IPS-NIHi11 (cell line): ENCODE measurements at regions not wholly inside any gene's neighbourhood (a gene's known extent, or its start where the extent isn't known, plus 50 kb on each side); places are given as distances from the start of the nearest gene placed in this dataset.
"Not testable (repeated sequence)": the region's sequence is repeated elsewhere in the genome, so short reads cannot be mapped to it uniquely, and the experiment has no call there.

Experiments used
- DNase-seq: peaks from one replicate; pipeline ENCODE4 v3.0.0; 2012; ENCODE audit warnings: mixed read lengths, low spot score

GRCh38 chr1:60950224-60951063, 131.9 kb upstream of the NFIA start:
- no peak for DNase-seq

- DNase-seq: no peak
These were observed 132.5 kb upstream of the NFIA start for GRCh38 chr1:60949826-60950197.

- DNase-seq: no peak
These were observed 133.1 kb upstream of the NFIA start for GRCh38 chr1:60949154-60949825.

- no peak for DNase-seq
These were observed 133.9 kb upstream of the NFIA start for GRCh38 chr1:60948486-60948885.

GRCh38 chr1:60947367-60947766, 135.0 kb upstream of the NFIA start:
- DNase-seq: no peak

GRCh38 chr1:60942896-60943638, 139.3 kb upstream of the NFIA start:
- DNase-seq: no peak

- DNase-seq: peak; percentile 25
These were observed 140.1 kb upstream of the NFIA start for GRCh38 chr1:60942291-60942690.

GRCh38 chr1:60940685-60941084, 141.7 kb upstream of the NFIA start:
- not testable (repeated sequence) for DNase-seq

- no peak for DNase-seq
These were observed 144.6 kb upstream of the NFIA start for GRCh38 chr1:60937720-60938119.

GRCh38 chr1:60936591-60937342, 145.6 kb upstream of the NFIA start:
- no peak for DNase-seq

- DNase-seq: no peak
These were observed 146.2 kb upstream of the NFIA start for GRCh38 chr1:60936163-60936562.

GRCh38 chr1:60935599-60936110, 146.7 kb upstream of the NFIA start:
- no peak for DNase-seq

GRCh38 chr1:60930130-60930529, 152.2 kb upstream of the NFIA start:
- DNase-seq: no peak

- DNase-seq: no peak
These were observed 157.2 kb upstream of the NFIA start for GRCh38 chr1:60924964-60925798.

GRCh38 chr1:60924165-60924564, 158.2 kb upstream of the NFIA start:
- no peak for DNase-seq

- DNase-seq: no peak
These were observed 158.8 kb upstream of the NFIA start for GRCh38 chr1:60923389-60924087.

- no peak for DNase-seq
These were observed 160.1 kb upstream of the NFIA start for GRCh38 chr1:60922304-60922703.

- DNase-seq: no peak
These were observed 161.2 kb upstream of the NFIA start for GRCh38 chr1:60921175-60921574.

- DNase-seq: no peak
These were observed 161.8 kb upstream of the NFIA start for GRCh38 chr1:60920561-60920960.

- no peak for DNase-seq
These were observed 163.5 kb upstream of the NFIA start for GRCh38 chr1:60918867-60919266.
